MCF 10A (cell line): ENCODE measurements at regions not wholly inside any gene's neighbourhood (a gene's known extent, or its start where the extent isn't known, plus 50 kb on each side); places are given as distances from the start of the nearest gene placed in this dataset.

Source experiments
- BruUV-seq: library from RNA; stranded (reverse); fragments of 400-500 nt; replicated peaks from 2 replicates; lab custom pipeline; 2021; lab: Mats Ljungman, UMichigan
- CTCF ChIA-PET: fragments of 300-600 bp; sonication (Branson Sonifier 250); formaldehyde crosslinking; extraction: SDS; loops from one replicate; lab custom pipeline; 2021; ENCODE audit warnings: antibody characterized with exemption, inconsistent platforms; lab: Yijun Ruan, JAX
- POLR2A ChIA-PET: fragments of 300-600, 350-650 bp; sonication (Branson Sonifier 250); formaldehyde crosslinking; extraction: SDS; loops from one replicate; lab custom pipeline; 2020; ENCODE audit warnings: antibody characterized with exemption, inconsistent platforms; lab: Yijun Ruan, JAX
- DNase-seq: peaks from one replicate; pipeline ENCODE4 v3.0.0-alpha.2; 2018; ENCODE audit not compliant: unreplicated experiment
- H3K27ac Mint-ChIP-seq: one replicate; pipeline ENCODE4 v1.8.0; 2022; ENCODE audit warnings: mild to moderate bottlenecking, low read depth, mixed read lengths; ENCODE audit not compliant: unreplicated experiment
- H3K27me3 Mint-ChIP-seq: one replicate; pipeline ENCODE4 v1.8.0; 2022; ENCODE audit warnings: mixed read lengths; ENCODE audit not compliant: insufficient read depth, unreplicated experiment
- H3K36me3 Mint-ChIP-seq: one replicate; pipeline ENCODE4 v1.8.0; 2022; ENCODE audit warnings: mild to moderate bottlenecking, moderate library complexity, mixed read lengths; ENCODE audit not compliant: insufficient read depth, unreplicated experiment
- H3K4me1 Mint-ChIP-seq: one replicate; pipeline ENCODE4 v1.8.0; 2022; ENCODE audit warnings: mixed read lengths; ENCODE audit not compliant: insufficient read depth, unreplicated experiment
- H3K4me3 Mint-ChIP-seq: one replicate; pipeline ENCODE4 v1.8.0; 2022; ENCODE audit warnings: mild to moderate bottlenecking, moderate library complexity, mixed read lengths; ENCODE audit not compliant: unreplicated experiment
- H3K9me3 Mint-ChIP-seq: one replicate; pipeline ENCODE4 v1.8.0; 2022; ENCODE audit warnings: mixed read lengths; ENCODE audit not compliant: unreplicated experiment
- CTCF ChIP-seq: fragments of 200-600 bp; IDR thresholded peaks from one replicate; pipeline ENCODE4 v1.8.0; 2022; ENCODE audit warnings: antibody characterized with exemption, mild to moderate bottlenecking; ENCODE audit not compliant: unreplicated experiment
- intact Hi-C: fragments of 100-400 bp; cut with micrococcal nuclease; formaldehyde crosslinking; loops from 2 replicates; pipeline ENCODE4 v1.14.1; 2022

- ChIA-PET POLR2A (no interaction called here), CTCF (no interaction called here)
- DNase-seq = peak; percentile 2
- no peak overlapping the region for H3K4me3 Mint-ChIP-seq
- no TSS peak for BruUV-seq
- no peak for TF ChIP-seq CTCF
- H3K9me3 Mint-ChIP-seq = no peaks in the 10 kb centered on the region
- intact Hi-C loops = no loop called here
- H3K27ac Mint-ChIP-seq = peak overlapping the region; percentile 3
- peaks cover 6% of the 10 kb centered on the region for H3K4me1 Mint-ChIP-seq
- H3K36me3 Mint-ChIP-seq = no peaks in the 10 kb centered on the region
- no peaks in the 10 kb centered on the region for H3K27me3 Mint-ChIP-seq
Observed at GRCh38 chr5:90055831-90056328, 353.7 kb downstream of the CETN3 start.

GRCh38 chr5:90054612-90055011 lies 354.9 kb downstream of the CETN3 start:
- intact Hi-C loops = no loop called here
- peak; percentile 41 for DNase-seq
- no TSS peak for BruUV-seq
- Mint-ChIP-seq H3K27ac (no peak overlapping the region), H3K4me1 (peaks cover 6% of the 10 kb centered on the region), H3K27me3 (no peaks in the 10 kb centered on the region), H3K4me3 (no peak overlapping the region), H3K36me3 (no peaks in the 10 kb centered on the region), H3K9me3 (no peaks in the 10 kb centered on the region)
- CTCF ChIA-PET = interaction anchor here (0.6 kb wide), 1 partner anchor 51 kb away, joined by 3 read pairs; no protein-coding TSS in a partner anchor
- POLR2A ChIA-PET = no interaction called here
- TF ChIP-seq CTCF = no peak

- Mint-ChIP-seq H3K4me3 (no peak overlapping the region), H3K27me3 (no peaks in the 10 kb centered on the region), H3K36me3 (no peaks in the 10 kb centered on the region), H3K9me3 (peaks cover 5% of the 10 kb centered on the region), H3K27ac (no peak overlapping the region), H3K4me1 (peaks cover 6% of the 10 kb centered on the region)
- no peak for TF ChIP-seq CTCF
- no TSS peak for BruUV-seq
- CTCF ChIA-PET = no interaction called here
- POLR2A ChIA-PET = interaction anchor here (1.0 kb wide), 1 partner anchor 43 kb away, joined by 3 read pairs; no protein-coding TSS in a partner anchor
- intact Hi-C loops = no loop called here
- no peak for DNase-seq
Observed at GRCh38 chr5:90051756-90052155, 357.8 kb downstream of the CETN3 start.

GRCh38 chr5:90050103-90050502 lies 359.5 kb downstream of the CETN3 start:
- H3K9me3 Mint-ChIP-seq = peaks cover 8% of the 10 kb centered on the region

More at GRCh38 chr5:90050103-90050502, 359.5 kb downstream of the CETN3 start:
- H3K36me3 Mint-ChIP-seq = no peaks in the 10 kb centered on the region
- TF ChIP-seq CTCF = no peak
- POLR2A ChIA-PET = no interaction called here
- no peak overlapping the region for H3K4me3 Mint-ChIP-seq
- BruUV-seq = no TSS peak
- no peaks in the 10 kb centered on the region for H3K27me3 Mint-ChIP-seq
- intact Hi-C loops = no loop called here
- peak; percentile 0 for DNase-seq
- H3K27ac Mint-ChIP-seq = no peak overlapping the region
- CTCF ChIA-PET = no interaction called here
- H3K4me1 Mint-ChIP-seq = no peaks in the 10 kb centered on the region
